ENCODE measurements at regions not wholly inside any gene's neighbourhood (a gene's known extent, or its start where the extent isn't known, plus 50 kb on each side); places are given as distances from the start of the nearest gene placed in this dataset.

DNA sequence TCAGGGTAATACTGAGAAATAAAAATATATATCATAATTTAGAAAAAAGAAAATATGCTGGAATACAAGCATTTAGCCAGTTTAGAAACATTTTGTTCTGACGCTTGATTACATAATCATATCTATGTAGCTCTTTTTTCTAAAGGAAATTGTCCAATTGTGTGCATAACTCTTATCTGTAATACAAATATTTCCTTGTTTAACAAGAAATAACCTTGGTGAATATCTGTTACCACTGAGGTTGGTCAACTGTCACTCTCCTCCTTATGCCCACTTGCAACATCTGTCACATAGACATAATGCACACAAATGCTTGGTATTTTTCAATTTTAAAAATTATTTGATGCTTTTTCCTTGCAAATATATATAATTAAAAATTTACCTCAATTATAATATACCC is 609.7 kb downstream of the TLL1 start:
- DNase-seq = no peak

DNA sequence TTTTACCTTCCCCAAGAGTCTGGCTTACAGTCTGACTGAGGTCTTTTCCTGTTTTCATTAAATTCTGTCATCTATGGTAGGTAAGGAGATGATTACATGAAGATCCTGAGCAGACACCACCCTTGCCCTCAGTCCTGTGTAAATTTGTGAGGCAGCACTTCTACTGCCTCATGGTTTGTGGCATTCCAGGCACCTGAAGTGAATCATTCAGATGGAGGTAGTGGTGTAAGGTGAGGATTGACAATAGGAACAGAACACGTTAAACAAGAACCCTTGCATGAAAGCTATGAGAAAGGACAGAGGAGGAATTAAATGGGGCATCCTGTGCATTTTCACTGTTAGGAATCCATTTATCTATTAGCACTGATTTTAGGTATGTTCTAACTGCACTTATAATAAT is 618.6 kb downstream of the TLL1 start:
- DNase-seq = no peak

GRCh38 chr4:166493924-166494345 is 620.9 kb downstream of the TLL1 start:
- no peak for DNase-seq

GRCh38 chr4:166498546-166498945 is 625.5 kb downstream of the TLL1 start:
- peak in 1 of 58 donors; percentile 25 for DNase-seq

- DNase-seq = no peak
These were observed 626.8 kb downstream of the TLL1 start for GRCh38 chr4:166499820-166500219.

DNA sequence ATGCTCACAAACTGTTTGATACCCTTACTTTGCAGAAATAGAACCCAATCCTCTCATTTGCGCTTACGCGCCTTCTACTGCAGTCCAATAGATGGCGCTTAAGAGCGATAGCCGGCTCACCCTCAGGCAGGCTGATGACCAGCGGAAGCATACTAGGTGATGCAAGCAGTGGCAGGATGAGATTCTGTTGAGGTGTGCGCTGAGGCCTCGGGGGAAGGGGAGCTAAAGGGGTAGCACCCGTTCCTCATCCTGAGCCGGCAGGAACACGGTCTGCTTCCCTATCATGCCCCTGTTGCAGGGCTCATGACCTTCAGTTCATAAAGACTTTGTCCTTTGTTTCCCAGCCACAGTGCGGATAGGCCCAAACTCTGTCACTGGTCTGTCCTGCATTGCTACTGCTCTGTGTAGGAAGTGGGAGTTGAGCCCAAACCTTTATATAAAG is 628.9 kb downstream of the TLL1 start:
- no peak for DNase-seq

DNA sequence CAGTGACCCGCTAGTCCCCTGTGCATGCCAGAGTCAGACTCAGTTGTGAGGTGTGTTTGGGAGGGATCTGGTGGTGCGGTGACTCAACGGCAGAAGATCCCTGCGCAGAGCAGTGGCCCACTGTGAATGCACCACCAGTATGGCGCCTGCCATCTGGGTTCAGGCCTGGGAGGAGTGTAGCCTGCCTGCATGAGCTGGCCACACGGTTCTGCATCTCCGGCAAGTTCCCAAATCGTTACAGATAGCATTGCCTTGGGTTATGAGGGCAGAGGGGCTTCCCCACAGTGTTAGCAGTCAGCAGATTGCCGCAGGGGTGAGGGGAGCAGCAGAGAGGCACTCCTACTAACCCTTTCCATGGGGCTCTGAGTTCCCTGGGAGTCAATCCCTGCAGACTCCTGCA is 629.6 kb downstream of the TLL1 start:
- peak in 1 of 58 donors; percentile 0 for DNase-seq

DNA sequence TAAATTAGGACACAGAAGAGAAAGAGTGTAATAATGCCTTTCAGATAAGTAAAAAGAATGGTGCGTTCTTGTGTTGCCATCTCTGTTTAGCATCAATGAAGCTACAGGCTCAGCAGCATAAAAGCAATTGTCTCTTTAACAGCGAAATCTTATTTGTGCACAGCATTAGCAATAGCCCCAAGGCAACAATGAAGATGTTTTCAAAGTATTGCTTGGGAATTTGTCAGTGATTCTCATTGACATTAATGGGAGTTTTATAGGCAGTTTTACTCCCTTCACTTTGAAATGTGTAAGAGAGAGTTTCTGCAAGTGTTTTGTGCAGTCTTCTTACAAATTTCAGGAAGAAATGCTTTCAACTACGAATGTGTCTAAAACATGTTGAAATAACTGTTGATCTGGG is 633.0 kb downstream of the TLL1 start:
- no peak for DNase-seq

DNA sequence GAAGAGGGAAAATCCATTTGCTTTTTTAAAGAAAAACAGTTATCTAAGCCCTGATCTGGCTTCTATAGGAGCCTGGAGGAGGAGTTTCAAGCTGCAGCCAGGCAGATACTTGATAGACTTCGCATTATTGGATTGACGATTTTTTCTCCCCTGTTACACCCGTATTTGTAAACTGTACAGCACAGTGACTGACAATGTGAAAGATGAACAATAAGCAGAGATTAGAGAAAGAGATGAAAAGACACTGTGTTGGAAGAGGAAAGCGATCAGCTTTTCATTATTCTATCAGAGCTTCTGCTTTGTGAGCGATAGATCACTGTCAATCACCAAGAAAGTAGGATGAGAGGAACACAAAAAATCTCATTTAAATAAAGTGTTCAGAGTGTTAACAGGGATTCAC is 639.2 kb downstream of the TLL1 start:
- DNase-seq = no peak

GRCh38 chr4:166518315-166518714 is 645.3 kb downstream of the TLL1 start:
- no peak for DNase-seq

- no peak for DNase-seq
These were observed 645.7 kb downstream of the TLL1 start for GRCh38 chr4:166518776-166519175.

- no peak for DNase-seq
These were observed 646.7 kb downstream of the TLL1 start for GRCh38 chr4:166519774-166520173.

- no peak for DNase-seq
These were observed 654.5 kb downstream of the TLL1 start for GRCh38 chr4:166527500-166527899.

DNA sequence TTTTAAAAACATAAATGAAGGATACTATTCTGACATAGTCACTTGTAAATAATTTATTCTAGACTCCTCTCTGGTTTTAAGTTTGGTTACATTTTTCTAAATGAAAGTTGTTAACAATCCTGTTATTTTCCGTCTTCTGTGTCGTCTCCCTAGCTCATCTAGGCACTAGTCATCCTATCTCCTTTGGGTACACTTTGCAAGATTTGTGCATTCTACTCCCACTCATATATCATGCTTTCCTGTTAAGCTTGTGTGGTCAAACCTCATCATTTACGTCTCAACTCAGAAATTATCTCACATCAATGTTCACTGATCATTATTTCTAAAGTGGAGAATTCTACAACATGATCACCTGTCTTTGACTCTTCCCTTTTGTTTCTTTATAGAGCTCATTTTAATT is 658.7 kb downstream of the TLL1 start:
- no peak for DNase-seq

- DNase-seq = no peak
These were observed 662.8 kb downstream of the TLL1 start for GRCh38 chr4:166535865-166536264.

GRCh38 chr4:166538491-166539005 is 665.5 kb downstream of the TLL1 start:
- peak in 1 of 58 donors; percentile 1 for DNase-seq

DNA sequence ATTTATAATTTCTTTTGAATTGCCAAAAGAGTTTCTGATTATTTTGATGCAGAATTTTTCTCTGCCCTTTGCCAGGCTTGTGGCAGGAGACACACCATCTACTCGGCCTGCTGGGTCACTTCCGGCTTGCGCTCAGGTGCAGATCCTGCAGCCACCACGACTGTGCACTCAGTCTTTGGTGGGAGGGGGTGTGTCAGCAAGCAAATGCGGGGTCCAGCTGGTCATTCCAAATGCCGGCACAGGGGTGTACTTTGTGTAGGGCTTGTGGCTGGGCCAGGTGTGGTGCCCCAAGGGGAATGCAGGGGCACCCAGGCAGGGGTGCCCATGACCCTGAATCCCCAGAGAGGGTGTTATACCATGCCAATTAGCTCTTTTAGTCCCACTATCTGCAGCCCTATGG is 673.0 kb downstream of the TLL1 start:
- DNase-seq = no peak

DNA sequence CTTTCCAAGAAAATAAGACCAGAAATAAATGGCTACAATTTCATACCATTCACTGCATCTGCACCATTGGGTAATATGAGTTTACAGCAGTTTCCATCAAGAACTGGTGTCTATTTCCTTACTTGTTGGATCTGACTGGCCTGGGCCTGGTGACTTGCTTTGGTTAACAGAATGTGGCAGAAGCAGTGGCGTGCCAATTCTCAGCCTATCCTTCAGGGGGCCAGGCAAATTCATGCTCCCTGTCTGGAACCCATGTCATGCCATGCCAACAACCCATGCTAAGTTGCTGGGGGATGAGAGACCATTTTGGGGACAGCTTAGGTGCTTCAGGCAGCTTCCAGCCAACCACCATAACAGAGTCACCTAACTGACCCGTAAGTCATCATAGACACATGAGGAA is 656.7 kb downstream of the SPOCK3 start:
- no peak for DNase-seq

GRCh38 chr4:166585491-166585890 is 648.8 kb downstream of the SPOCK3 start:
- no peak for DNase-seq

DNA sequence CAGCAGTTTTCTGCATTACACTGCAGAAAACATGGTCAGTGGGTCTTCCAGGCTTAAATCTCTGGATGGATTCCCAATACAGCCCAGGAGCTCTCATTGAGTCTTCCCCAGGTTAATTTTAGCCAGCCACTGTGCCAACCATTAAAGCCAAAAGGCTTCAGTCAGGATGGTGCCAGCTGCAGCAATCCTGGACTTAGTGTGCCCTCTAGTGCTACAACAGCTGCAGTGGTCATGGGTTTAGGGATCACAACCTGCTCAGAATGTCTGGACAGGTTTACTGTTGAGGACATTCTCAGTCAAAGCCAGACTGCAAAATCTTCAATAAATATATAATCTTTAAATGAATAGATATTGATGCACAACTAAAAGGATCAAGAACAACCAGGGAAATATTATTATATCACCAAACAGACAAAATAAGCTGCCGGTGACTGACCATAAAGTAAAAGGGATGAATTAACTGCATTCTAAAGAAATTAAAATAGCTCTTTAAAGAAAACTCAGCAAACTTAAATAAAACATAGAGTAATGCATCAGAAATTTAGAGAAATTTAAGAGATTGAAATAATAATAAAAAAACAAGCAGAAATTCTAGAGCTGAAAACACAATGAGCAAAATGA is 639.9 kb downstream of the SPOCK3 start:
- DNase-seq = peak in 3 of 58 donors; percentile 1 to 11 (median 5)

DNA sequence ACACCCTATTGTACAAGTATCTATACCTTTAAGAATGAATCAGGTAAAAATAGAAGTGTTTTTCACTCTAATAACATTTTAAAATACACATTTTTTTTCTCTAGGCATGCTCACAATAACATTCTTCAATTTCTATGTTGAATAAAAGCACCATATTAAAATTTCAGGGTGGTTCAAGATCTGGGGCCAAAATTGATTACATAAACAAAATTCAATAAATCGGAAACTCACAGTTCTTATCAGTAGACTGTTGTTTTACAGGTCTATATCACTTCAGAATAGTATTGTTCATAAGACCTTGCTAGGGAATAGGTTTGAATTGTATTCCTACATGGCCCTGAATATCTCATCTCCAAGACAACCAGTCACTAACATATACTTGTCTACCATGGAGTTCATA is 634.0 kb downstream of the SPOCK3 start:
- DNase-seq = no peak

DNA sequence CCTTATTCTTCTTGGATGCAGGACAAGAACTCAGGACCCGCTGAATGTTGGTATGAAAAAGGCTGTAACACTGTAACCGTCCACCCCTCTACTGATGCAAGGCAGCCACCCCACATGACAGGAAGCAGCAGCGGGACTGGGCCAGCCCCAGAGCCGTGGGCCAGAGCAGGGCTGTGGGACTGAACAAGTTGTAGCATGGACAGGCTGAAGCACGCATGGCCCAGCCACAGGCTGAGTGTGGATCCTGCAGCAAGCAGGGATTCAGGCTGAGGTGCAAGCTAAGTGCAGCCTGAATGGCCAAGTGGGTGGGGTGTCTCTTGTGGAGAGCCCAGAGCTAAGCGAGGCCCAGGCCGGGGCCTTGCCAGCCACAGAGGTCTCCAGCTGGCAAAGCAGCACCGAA is 632.2 kb downstream of the SPOCK3 start:
- no peak for DNase-seq

DNA sequence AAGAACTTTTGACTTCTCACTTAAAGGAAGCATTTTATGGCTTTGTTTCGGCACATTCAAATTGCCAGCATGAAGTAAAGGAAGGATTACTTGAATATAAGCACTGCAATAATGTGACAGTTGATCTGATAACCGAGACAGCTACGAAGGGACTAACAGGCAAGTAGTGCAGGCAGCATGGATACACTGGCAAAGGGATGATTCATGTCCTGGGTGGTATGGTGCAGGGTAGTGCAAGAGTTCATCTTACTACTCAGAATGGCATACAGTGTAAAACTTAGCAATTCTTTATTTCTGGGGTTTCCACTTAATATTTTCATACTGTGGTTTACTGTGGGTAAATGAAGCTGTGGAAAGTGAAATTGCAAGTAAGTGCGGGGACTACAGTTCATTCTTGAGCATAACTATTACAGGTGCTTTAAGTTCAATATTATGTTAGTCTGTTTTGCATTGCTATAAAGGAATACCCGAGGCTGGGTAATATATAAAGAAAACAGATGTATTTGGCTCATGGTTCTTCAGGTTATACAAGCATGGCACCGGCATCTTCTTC is 611.8 kb downstream of the SPOCK3 start:
- DNase-seq = no peak
